HL-60 (cell line): ENCODE measurements at regions not wholly inside any gene's neighbourhood (a gene's known extent, or its start where the extent isn't known, plus 50 kb on each side); places are given as distances from the start of the nearest gene placed in this dataset.

ENCODE experiments used
- DNase-seq, 2 experiments: peaks; one replicate each; pipeline ENCODE4 v3.0.0-alpha.2; 2010 to 2020; ENCODE audit warnings: low read depth in 1 of 2, low spot score in 1 of 2
- H3K27ac ChIP-seq: fragments of 250-450 bp; sonication (Bioruptor Pico); replicated peaks from 2 replicates; pipeline ENCODE4 v1.5.1; 2020; ENCODE audit warnings: mild to moderate bottlenecking, moderate library complexity
- H3K27me3 ChIP-seq: fragments of 250-450 bp; sonication (Bioruptor Pico); 2 replicates; pipeline ENCODE4 v1.5.1; 2021; ENCODE audit warnings: mild to moderate bottlenecking, moderate library complexity; ENCODE audit not compliant: insufficient read depth, poor library complexity, severe bottlenecking
- H3K4me3 ChIP-seq: replicated peaks from 2 replicates; pipeline ENCODE4 v1.5.1; 2011; ENCODE audit warnings: mild to moderate bottlenecking, control low read depth, low read length; ENCODE audit not compliant: insufficient read depth
- GABPA ChIP-seq: IDR thresholded peaks from 2 replicates; pipeline ENCODE4 v1.6.1; 2012; ENCODE audit warnings: low read depth
- POLR2AphosphoS5 ChIP-seq: IDR thresholded peaks from 2 replicates; pipeline ENCODE4 v1.6.1; 2012; ENCODE audit warnings: low read depth
- SPI1 ChIP-seq: IDR thresholded peaks from 2 replicates; pipeline ENCODE4 v1.6.1; 2012; ENCODE audit warnings: low read depth, mild to moderate bottlenecking, borderline replicate concordance
- TF ChIP-seq, protein P1 (sequence below): IDR thresholded peaks from 2 replicates; pipeline ENCODE4 v1.6.1; 2012; ENCODE audit warnings: low read depth; ENCODE audit not compliant: insufficient replicate concordance
- TF ChIP-seq, protein P2 (sequence below): IDR thresholded peaks from one replicate; pipeline ENCODE4 v1.5.1; 2011; ENCODE audit warnings: low read length, control low read depth, inconsistent platforms; ENCODE audit not compliant: insufficient read depth

DNA sequence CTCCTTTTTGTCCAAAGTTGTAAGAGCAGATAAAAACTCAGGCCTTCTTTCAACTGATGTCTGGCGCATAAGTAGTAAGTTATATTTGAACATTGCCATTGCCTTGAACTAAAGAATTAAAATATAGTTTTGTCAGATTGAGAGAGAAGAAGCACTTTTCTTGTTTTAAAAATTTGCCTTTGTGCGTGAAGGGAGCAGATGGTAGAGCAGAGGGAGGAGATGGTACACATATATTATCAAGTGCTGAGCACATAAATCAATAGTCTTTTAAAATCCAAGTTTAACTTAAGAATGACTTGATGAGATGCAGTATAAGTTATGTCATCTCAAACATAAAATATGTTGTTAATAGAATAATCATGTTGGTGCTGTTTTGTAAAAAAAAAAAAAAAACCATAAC, 504.6 kb upstream of the KLHL1 start:
- no peak overlapping the region for H3K27ac ChIP-seq
- TF ChIP-seq SPI1, result no peak
- no peak for TF ChIP-seq POLR2AphosphoS5
- TF ChIP-seq GABPA, result no peak
- TF ChIP-seq, protein P1, sequence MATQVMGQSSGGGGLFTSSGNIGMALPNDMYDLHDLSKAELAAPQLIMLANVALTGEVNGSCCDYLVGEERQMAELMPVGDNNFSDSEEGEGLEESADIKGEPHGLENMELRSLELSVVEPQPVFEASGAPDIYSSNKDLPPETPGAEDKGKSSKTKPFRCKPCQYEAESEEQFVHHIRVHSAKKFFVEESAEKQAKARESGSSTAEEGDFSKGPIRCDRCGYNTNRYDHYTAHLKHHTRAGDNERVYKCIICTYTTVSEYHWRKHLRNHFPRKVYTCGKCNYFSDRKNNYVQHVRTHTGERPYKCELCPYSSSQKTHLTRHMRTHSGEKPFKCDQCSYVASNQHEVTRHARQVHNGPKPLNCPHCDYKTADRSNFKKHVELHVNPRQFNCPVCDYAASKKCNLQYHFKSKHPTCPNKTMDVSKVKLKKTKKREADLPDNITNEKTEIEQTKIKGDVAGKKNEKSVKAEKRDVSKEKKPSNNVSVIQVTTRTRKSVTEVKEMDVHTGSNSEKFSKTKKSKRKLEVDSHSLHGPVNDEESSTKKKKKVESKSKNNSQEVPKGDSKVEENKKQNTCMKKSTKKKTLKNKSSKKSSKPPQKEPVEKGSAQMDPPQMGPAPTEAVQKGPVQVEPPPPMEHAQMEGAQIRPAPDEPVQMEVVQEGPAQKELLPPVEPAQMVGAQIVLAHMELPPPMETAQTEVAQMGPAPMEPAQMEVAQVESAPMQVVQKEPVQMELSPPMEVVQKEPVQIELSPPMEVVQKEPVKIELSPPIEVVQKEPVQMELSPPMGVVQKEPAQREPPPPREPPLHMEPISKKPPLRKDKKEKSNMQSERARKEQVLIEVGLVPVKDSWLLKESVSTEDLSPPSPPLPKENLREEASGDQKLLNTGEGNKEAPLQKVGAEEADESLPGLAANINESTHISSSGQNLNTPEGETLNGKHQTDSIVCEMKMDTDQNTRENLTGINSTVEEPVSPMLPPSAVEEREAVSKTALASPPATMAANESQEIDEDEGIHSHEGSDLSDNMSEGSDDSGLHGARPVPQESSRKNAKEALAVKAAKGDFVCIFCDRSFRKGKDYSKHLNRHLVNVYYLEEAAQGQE, result no peak
- H3K4me3 ChIP-seq, result no peak overlapping the region
- no peaks in the 10 kb centered on the region for H3K27me3 ChIP-seq
- DNase-seq, result no peak

- H3K27ac ChIP-seq, result no peak overlapping the region
- H3K4me3 ChIP-seq, result no peak overlapping the region
- DNase-seq, result no peak
- H3K27me3 ChIP-seq, result no peaks in the 10 kb centered on the region
- TF ChIP-seq, protein P2, sequence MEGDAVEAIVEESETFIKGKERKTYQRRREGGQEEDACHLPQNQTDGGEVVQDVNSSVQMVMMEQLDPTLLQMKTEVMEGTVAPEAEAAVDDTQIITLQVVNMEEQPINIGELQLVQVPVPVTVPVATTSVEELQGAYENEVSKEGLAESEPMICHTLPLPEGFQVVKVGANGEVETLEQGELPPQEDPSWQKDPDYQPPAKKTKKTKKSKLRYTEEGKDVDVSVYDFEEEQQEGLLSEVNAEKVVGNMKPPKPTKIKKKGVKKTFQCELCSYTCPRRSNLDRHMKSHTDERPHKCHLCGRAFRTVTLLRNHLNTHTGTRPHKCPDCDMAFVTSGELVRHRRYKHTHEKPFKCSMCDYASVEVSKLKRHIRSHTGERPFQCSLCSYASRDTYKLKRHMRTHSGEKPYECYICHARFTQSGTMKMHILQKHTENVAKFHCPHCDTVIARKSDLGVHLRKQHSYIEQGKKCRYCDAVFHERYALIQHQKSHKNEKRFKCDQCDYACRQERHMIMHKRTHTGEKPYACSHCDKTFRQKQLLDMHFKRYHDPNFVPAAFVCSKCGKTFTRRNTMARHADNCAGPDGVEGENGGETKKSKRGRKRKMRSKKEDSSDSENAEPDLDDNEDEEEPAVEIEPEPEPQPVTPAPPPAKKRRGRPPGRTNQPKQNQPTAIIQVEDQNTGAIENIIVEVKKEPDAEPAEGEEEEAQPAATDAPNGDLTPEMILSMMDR, result no peak
- TF ChIP-seq, protein P1, result no peak
- TF ChIP-seq GABPA (no peak), SPI1 (no peak), POLR2AphosphoS5 (no peak)
Observed at GRCh38 chr13:70604448-70604847, 496.2 kb upstream of the KLHL1 start.

- H3K27me3 ChIP-seq, result no peaks in the 10 kb centered on the region
- DNase-seq, result no peak
- H3K4me3 ChIP-seq, result no peak overlapping the region
- H3K27ac ChIP-seq, result no peak overlapping the region
- TF ChIP-seq GABPA (no peak), POLR2AphosphoS5 (no peak)
Observed at GRCh38 chr13:70593716-70594115, 485.5 kb upstream of the KLHL1 start.

GRCh38 chr13:70585109-70585508, 476.9 kb upstream of the KLHL1 start:
- Histone ChIP-seq H3K27ac (no peak overlapping the region), H3K4me3 (no peak overlapping the region), H3K27me3 (no peaks in the 10 kb centered on the region)
- DNase-seq, result no peak
- no peak for TF ChIP-seq POLR2AphosphoS5
- TF ChIP-seq, protein P1, result no peak
- TF ChIP-seq, protein P2, result no peak
- TF ChIP-seq SPI1, result no peak
- TF ChIP-seq GABPA, result no peak
